Head of caudate nucleus (tissue), 42 donors: ENCODE measurements at regions not wholly inside any gene's neighbourhood (a gene's known extent, or its start where the extent isn't known, plus 50 kb on each side); places are given as distances from the start of the nearest gene placed in this dataset.

Source experiments
- DNase-seq, 42 donors: peaks; one replicate each; pipeline versions ENCODE4 v3.0.0 to v3.0.0-alpha.2; 2020 to 2021; ENCODE audit warnings: mixed read lengths in 7 of 42
- intact Hi-C: fragments of 100-400 bp; cut with DNase I; formaldehyde crosslinking; loops from one replicate; pipeline ENCODE4 v1.15.0; 2022

DNA sequence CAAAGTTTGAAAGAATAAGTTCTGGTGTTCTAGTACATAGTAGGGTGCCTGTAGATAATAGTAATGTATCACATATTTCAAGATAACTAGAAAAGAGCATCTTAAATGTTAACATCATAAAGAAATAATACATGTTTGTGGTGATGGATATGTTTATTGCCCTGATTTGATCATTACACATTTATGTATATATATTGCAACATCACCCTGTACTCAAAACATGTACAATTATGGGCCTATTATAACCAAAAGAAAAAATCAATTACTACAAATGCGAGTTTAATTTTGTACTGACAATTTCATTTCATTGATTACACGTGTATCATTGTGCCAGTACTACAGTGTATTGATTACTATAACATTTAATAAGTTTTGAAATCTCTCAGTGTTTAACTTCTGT lies 609.2 kb upstream of the BRINP3 start:
- intact Hi-C loops, result no loop called here

GRCh38 chr1:191096405-191096804 lies 618.7 kb upstream of the BRINP3 start:
- no peak for DNase-seq
- intact Hi-C loops, result no loop called here

More for the DNA sequence above, 609.2 kb upstream of the BRINP3 start:
- no peak for DNase-seq

- DNase-seq, result no peak
- intact Hi-C loops, result no loop called here
These were observed 622.0 kb upstream of the BRINP3 start for GRCh38 chr1:191099696-191100095.

GRCh38 chr1:191101960-191102359 lies 624.3 kb upstream of the BRINP3 start:
- no peak for DNase-seq
- intact Hi-C loops, result no loop called here

GRCh38 chr1:191125950-191126349 lies 648.3 kb upstream of the BRINP3 start:
- no peak for DNase-seq
- intact Hi-C loops, result no loop called here

DNA sequence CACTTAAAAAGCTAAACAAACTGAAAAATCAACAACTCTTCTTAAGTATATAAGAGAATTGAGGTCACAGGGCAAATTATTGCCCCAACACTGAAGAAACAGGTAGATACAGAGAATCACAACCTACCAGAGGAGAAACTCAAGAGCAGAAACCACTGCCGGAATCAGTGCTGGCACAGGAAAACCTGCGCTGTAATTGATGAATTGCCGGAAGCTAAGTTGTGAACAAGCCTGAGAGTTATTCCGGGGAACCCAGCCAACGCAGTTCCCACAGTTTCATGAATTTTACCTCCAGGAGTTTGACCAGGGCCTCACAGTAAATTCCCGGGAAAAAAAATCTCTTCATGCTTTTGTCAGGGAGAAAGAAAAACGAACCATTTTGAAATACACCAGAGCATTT lies 657.1 kb upstream of the BRINP3 start:
- DNase-seq, result no peak
- intact Hi-C loops, result no loop called here

GRCh38 chr1:191140038-191140437 lies 662.4 kb upstream of the BRINP3 start:
- intact Hi-C loops, result no loop called here
- DNase-seq, result no peak

GRCh38 chr1:191142748-191143147 lies 665.1 kb upstream of the BRINP3 start:
- intact Hi-C loops, result no loop called here
- DNase-seq, result no peak

DNA sequence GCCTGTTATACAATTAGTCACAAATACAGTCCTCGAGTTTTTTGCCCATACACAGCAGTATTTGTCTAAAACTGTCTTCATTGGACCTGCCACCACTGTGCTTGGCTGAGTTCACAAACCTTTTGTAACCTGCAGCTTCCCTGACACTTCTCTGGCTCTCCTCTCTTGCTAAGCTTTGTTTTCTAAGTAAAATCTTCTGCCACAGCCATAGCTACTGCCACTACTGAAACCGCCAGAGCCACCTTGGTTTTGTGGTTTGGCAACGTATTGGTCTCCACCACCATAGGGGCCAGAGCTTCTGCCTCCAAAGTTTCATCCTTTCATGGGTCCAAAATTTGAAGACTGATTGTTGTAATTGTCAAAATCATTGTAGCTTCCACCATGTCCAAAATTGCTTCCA lies 668.2 kb upstream of the BRINP3 start:
- DNase-seq, result no peak
- intact Hi-C loops, result no loop called here

GRCh38 chr1:191151321-191151807 lies 673.7 kb upstream of the BRINP3 start:
- intact Hi-C loops, result no loop called here
- DNase-seq, result no peak

DNA sequence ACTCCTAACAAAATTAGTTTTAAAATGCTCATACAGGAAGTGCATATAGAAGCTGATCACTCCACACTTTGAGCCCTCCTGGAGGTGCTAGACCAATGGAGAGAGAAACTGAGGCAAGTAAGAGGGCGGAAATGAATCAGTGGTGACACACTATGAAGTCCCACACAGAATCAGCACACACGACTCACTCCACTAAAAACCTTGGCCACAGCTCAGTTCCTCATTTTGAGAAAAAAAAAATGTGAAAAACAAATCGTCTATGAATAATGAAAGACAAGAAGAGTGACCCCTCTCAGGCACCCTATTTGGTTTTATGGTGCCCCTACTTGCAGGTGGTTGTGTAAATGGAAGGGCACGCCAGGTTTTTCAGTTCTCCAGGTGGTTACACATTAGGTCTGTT lies 675.1 kb upstream of the BRINP3 start:
- DNase-seq, result no peak
- intact Hi-C loops, result no loop called here

GRCh38 chr1:191155178-191155577 lies 677.5 kb upstream of the BRINP3 start:
- DNase-seq, result no peak
- intact Hi-C loops, result no loop called here

DNA sequence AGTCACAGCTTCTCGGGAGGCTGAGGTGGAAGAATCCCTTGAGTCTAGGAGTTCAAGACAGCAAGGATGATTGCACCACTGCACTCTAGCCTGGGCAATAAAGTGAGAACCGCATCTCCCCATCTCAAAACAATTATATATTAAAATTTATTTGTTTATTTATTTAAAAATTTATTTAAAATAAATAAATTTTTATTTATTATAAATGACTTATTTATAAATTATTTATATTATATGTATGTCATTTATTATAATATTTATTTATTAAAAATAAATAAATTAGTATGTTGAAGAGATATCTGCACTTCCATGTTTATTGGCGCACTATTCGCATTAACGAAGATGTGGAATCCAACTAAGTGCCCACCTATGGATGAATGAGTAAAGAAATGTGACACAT lies 683.2 kb upstream of the BRINP3 start:
- intact Hi-C loops, result no loop called here
- DNase-seq, result no peak

DNA sequence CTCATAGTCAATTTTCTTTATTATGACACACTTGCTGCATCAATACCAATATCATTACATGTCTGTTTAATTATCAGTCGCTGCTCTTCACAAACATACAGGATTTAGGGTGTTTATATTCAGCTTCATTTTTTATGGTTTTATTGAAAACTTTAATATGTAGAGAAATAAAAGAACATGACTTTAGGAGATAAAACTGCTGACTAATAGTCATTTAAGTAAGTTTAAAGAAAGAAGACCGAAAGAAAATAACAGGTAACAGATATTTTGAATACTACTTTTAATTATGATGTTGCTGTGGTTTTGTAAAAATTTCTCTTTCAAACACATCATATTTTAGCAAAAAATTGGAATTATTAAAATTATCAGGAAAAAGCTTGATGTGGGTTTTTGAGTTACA lies 685.1 kb upstream of the BRINP3 start:
- intact Hi-C loops, result no loop called here
- no peak for DNase-seq

- no peak for DNase-seq
- intact Hi-C loops, result no loop called here
These were observed 686.0 kb upstream of the BRINP3 start for GRCh38 chr1:191163621-191164020.

- intact Hi-C loops, result no loop called here
- no peak for DNase-seq
These were observed 696.6 kb upstream of the BRINP3 start for GRCh38 chr1:191174298-191174697.

- no peak for DNase-seq
- intact Hi-C loops, result no loop called here
These were observed 698.5 kb upstream of the BRINP3 start for GRCh38 chr1:191176131-191176530.

GRCh38 chr1:191206513-191207207 lies 729.0 kb upstream of the BRINP3 start:
- no peak for DNase-seq

DNA sequence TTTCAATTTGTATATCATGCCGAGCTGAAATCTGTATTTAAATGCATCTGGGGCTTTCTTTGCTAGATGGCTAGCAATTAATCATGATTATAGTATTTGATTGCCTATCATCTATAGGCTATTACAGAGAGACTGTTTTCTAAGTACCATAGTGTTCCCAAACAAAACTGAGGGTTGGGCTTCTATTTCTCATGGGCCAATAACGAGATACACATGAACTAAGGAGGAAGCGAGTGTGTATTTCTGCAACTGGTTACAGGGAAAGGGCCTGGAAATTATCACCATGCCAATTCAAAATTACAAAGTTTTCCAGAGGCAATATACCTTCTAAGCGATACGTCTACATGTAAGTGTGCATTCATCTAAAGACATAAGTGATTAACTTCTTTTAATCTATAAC lies 744.5 kb upstream of the BRINP3 start:
- no peak for DNase-seq
- intact Hi-C loops, result no loop called here

More at GRCh38 chr1:191206513-191207207, 729.0 kb upstream of the BRINP3 start:
- intact Hi-C loops, result no loop called here

- intact Hi-C loops, result no loop called here
- DNase-seq, result no peak
These were observed 763.3 kb upstream of the BRINP3 start for GRCh38 chr1:191240925-191241324.

GRCh38 chr1:191255354-191256054 lies 777.8 kb upstream of the BRINP3 start:
- DNase-seq, result no peak

More at GRCh38 chr1:191255354-191256054, 777.8 kb upstream of the BRINP3 start:
- intact Hi-C loops, result no loop called here
